ENCODE measurements at regions not wholly inside any gene's neighbourhood (a gene's known extent, or its start where the extent isn't known, plus 50 kb on each side); places are given as distances from the start of the nearest gene placed in this dataset.

DNA sequence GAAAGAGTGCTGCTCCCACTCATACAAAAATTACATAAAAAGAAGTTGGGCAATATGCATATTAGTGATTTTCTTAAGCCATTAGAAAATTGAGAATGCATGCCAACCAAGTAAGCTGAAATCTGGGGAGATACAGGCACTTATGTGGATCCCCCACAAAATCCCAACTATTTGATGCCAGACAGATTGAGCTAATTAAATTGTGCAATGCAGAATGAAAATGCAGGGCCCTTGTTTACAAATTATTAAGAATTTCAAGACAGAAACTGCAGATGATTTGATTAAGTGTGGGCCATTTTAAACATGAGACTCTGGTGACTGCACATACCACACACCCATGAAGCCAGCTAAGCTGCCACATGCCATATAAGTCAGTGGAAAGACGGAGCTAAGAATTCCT, 554.5 kb downstream of the CBLN2 start:
- no peak for TF ChIP-seq EZH2 (IDR thresholded peaks at IDR 0.05; ENCODE audit: borderline replicate concordance, low read depth, low read length, severe bottlenecking)
- TF ChIP-seq, protein P1, sequence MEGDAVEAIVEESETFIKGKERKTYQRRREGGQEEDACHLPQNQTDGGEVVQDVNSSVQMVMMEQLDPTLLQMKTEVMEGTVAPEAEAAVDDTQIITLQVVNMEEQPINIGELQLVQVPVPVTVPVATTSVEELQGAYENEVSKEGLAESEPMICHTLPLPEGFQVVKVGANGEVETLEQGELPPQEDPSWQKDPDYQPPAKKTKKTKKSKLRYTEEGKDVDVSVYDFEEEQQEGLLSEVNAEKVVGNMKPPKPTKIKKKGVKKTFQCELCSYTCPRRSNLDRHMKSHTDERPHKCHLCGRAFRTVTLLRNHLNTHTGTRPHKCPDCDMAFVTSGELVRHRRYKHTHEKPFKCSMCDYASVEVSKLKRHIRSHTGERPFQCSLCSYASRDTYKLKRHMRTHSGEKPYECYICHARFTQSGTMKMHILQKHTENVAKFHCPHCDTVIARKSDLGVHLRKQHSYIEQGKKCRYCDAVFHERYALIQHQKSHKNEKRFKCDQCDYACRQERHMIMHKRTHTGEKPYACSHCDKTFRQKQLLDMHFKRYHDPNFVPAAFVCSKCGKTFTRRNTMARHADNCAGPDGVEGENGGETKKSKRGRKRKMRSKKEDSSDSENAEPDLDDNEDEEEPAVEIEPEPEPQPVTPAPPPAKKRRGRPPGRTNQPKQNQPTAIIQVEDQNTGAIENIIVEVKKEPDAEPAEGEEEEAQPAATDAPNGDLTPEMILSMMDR (IDR thresholded peaks at IDR 0.05; ENCODE audit: borderline replicate concordance, extremely low read depth, low read length, poor library complexity, severe bottlenecking), result no peak
